Loucy (cell line): ENCODE measurements at regions not wholly inside any gene's neighbourhood (a gene's known extent, or its start where the extent isn't known, plus 50 kb on each side); places are given as distances from the start of the nearest gene placed in this dataset.

ENCODE experiments used
- H2AFZ ChIP-seq: fragments of 200-600 bp; sonication (generic); 2 replicates; pipeline ENCODE4 v1.6.0; 2016; ENCODE audit warnings: antibody characterized with exemption, mild to moderate bottlenecking, low read length, moderate library complexity
- H3F3A ChIP-seq: fragments of 200-600 bp; 2 replicates; pipeline ENCODE4 v1.6.0; 2016; ENCODE audit warnings: antibody characterized with exemption, low read depth, mild to moderate bottlenecking
- H3K27me3 ChIP-seq: fragments of 200-600 bp; sonication (generic); 2 replicates; pipeline ENCODE4 v1.6.1; 2014; ENCODE audit warnings: low read length, mild to moderate bottlenecking; ENCODE audit not compliant: insufficient read depth, poor library complexity, severe bottlenecking
- H3K36me3 ChIP-seq: fragments of 200-600 bp; sonication (generic); 2 replicates; pipeline ENCODE4 v1.6.1; 2016; ENCODE audit warnings: low read length; ENCODE audit not compliant: insufficient read depth
- H3K4me1 ChIP-seq: fragments of 200-600 bp; sonication (generic); 2 replicates; pipeline ENCODE4 v1.5.1; 2014; ENCODE audit warnings: low read length, mild to moderate bottlenecking; ENCODE audit not compliant: insufficient read depth, poor library complexity, severe bottlenecking
- H3K4me2 ChIP-seq: fragments of 200-600 bp; sonication (generic); 2 replicates; pipeline ENCODE4 v1.6.0; 2014; ENCODE audit warnings: antibody characterized with exemption, low read length, low read depth, mild to moderate bottlenecking; ENCODE audit not compliant: poor library complexity, severe bottlenecking
- H3K4me3 ChIP-seq: fragments of 200-600 bp; sonication (generic); 2 replicates; pipeline ENCODE4 v1.5.1; 2014; ENCODE audit warnings: low read length, mild to moderate bottlenecking, mixed read lengths; ENCODE audit not compliant: poor library complexity, severe bottlenecking
- H3K79me2 ChIP-seq: fragments of 200-600 bp; sonication (generic); 2 replicates; pipeline ENCODE4 v1.6.1; 2014; ENCODE audit warnings: low read length; ENCODE audit not compliant: insufficient read depth
- H3K9ac ChIP-seq: fragments of 200-600 bp; sonication (generic); 2 replicates; pipeline ENCODE4 v1.6.0; 2014; ENCODE audit warnings: mild to moderate bottlenecking, low read depth, low read length, moderate library complexity; ENCODE audit not compliant: poor library complexity, severe bottlenecking
- H3K9me2 ChIP-seq: fragments of 200-600 bp; sonication (generic); replicated peaks from 2 replicates; pipeline ENCODE4 v1.6.1; 2016; ENCODE audit warnings: low read depth, low read length, mixed read lengths
- H3K9me3 ChIP-seq: fragments of 200-600 bp; sonication (generic); 2 replicates; pipeline ENCODE4 v1.6.1; 2014; ENCODE audit warnings: mild to moderate bottlenecking, antibody characterized with exemption, low read length, low read depth; ENCODE audit not compliant: insufficient read depth
- H4K20me1 ChIP-seq: fragments of 200-600 bp; sonication (generic); 2 replicates; pipeline ENCODE4 v1.6.0; 2014; ENCODE audit warnings: antibody characterized with exemption, low read length, mild to moderate bottlenecking; ENCODE audit not compliant: insufficient read depth, poor library complexity, severe bottlenecking
- EZH2phosphoT487 ChIP-seq: fragments of 200-600 bp; IDR thresholded peaks from 2 replicates; pipeline ENCODE4 v1.6.1; 2018; ENCODE audit warnings: antibody characterized with exemption, mild to moderate bottlenecking, moderate library complexity, borderline replicate concordance
- TF ChIP-seq, protein P1 (sequence below): fragments of 200-600 bp; sonication (generic); conservative IDR thresholded peaks from 2 replicates; pipeline ENCODE4 v1.5.1; 2014; ENCODE audit warnings: mild to moderate bottlenecking, antibody characterized with exemption, low read length

- Histone ChIP-seq H3K4me1 (no peaks in the 10 kb centered on the region), H3K9me3 (no peaks in the 10 kb centered on the region), H2AFZ (no peak overlapping the region), H3K9me2 (no peaks in the 10 kb centered on the region), H3K27me3 (no peaks in the 10 kb centered on the region), H3F3A (no peaks in the 10 kb centered on the region), H3K79me2 (no peaks in the 10 kb centered on the region), H3K9ac (no peak overlapping the region), H3K4me2 (no peak overlapping the region), H3K4me3 (no peak overlapping the region), H4K20me1 (no peaks in the 10 kb centered on the region), H3K36me3 (no peaks in the 10 kb centered on the region)
- no peak for TF ChIP-seq EZH2phosphoT487
- TF ChIP-seq, protein P1, sequence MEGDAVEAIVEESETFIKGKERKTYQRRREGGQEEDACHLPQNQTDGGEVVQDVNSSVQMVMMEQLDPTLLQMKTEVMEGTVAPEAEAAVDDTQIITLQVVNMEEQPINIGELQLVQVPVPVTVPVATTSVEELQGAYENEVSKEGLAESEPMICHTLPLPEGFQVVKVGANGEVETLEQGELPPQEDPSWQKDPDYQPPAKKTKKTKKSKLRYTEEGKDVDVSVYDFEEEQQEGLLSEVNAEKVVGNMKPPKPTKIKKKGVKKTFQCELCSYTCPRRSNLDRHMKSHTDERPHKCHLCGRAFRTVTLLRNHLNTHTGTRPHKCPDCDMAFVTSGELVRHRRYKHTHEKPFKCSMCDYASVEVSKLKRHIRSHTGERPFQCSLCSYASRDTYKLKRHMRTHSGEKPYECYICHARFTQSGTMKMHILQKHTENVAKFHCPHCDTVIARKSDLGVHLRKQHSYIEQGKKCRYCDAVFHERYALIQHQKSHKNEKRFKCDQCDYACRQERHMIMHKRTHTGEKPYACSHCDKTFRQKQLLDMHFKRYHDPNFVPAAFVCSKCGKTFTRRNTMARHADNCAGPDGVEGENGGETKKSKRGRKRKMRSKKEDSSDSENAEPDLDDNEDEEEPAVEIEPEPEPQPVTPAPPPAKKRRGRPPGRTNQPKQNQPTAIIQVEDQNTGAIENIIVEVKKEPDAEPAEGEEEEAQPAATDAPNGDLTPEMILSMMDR: no peak
Measured at GRCh38 chr6:95489185-95489863, 88.0 kb upstream of the MANEA start.

GRCh38 chr6:95496769-95497426 is 80.4 kb upstream of the MANEA start:
- no peak overlapping the region for H3K9ac ChIP-seq
- no peak for TF ChIP-seq EZH2phosphoT487
- TF ChIP-seq, protein P1: no peak
- H4K20me1 ChIP-seq: no peaks in the 10 kb centered on the region
- no peak overlapping the region for H3K4me2 ChIP-seq
- H3K4me1 ChIP-seq: no peaks in the 10 kb centered on the region
- H3K36me3 ChIP-seq: no peaks in the 10 kb centered on the region
- H3K9me2 ChIP-seq: no peaks in the 10 kb centered on the region
- H3K27me3 ChIP-seq: no peaks in the 10 kb centered on the region
- H3F3A ChIP-seq: no peaks in the 10 kb centered on the region
- H3K79me2 ChIP-seq: no peaks in the 10 kb centered on the region
- H2AFZ ChIP-seq: no peak overlapping the region
- no peaks in the 10 kb centered on the region for H3K9me3 ChIP-seq
- no peak overlapping the region for H3K4me3 ChIP-seq

DNA sequence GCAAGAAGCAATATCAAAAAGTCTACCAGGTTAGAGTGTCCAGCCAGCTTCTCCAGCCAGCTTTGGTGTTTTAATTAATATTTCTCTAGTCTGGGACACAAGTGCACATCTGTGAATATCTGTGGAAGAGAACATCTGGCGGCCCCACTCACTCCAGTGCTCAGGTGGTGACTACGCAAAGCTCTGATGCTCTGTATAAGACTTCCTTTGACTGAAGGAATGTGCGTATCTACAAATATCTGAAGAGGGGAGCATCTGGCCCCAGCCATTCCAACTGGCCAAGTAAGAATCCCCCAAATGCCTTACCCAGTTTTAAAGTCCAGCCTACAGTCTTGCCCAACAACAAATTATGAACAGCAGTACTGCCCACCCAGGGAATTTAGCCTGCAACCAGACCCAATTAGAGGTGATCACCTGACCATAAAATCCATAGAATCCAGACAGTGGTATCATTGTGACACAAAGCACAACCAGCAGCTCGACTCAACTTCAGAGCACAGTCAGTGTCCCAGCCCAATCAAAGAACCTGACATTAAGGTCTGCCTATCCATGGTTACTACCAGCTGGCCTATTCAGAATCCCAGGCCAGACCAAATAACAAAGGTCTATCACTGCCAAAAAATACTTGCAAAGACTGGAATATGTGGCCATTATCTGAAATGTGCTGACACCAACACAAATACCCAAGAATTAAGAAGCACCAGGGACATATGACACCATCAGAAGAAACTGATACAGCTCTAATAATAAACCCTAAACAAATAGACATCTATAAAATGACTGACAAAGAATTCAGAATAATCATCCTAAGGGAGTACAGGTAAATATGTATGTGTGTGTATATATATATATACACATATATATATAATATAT is 76.1 kb upstream of the MANEA start:
- no peak for TF ChIP-seq EZH2phosphoT487
- TF ChIP-seq, protein P1: no peak
- H3K27me3 ChIP-seq: no peaks in the 10 kb centered on the region
- H3K4me2 ChIP-seq: no peak overlapping the region
- no peak overlapping the region for H3K4me3 ChIP-seq
- H3K79me2 ChIP-seq: no peaks in the 10 kb centered on the region
- H3K9me3 ChIP-seq: peaks cover 6% of the 10 kb centered on the region; the same call in 1 of the 2 replicates
- H3K4me1 ChIP-seq: no peaks in the 10 kb centered on the region
- no peak overlapping the region for H3K9ac ChIP-seq
- no peaks in the 10 kb centered on the region for H3F3A ChIP-seq
- H3K9me2 ChIP-seq: no peaks in the 10 kb centered on the region
- no peaks in the 10 kb centered on the region for H3K36me3 ChIP-seq
- no peak overlapping the region for H2AFZ ChIP-seq
- no peaks in the 10 kb centered on the region for H4K20me1 ChIP-seq
